ENCODE measurements at regions not wholly inside any gene's neighbourhood (a gene's known extent, or its start where the extent isn't known, plus 50 kb on each side); places are given as distances from the start of the nearest gene placed in this dataset.

- DNase-seq (ENCODE audit: low spot score) (no peak), ATAC-seq (ENCODE audit: low read depth) (no peak)
- no peak overlapping the region for H3K27ac ChIP-seq (ENCODE audit: poor library complexity, severe bottlenecking)
These were observed 119.1 kb downstream of the TENT5A start for GRCh38 chr6:81633391-81633790.

GRCh38 chr6:81630719-81631118, 121.8 kb downstream of the TENT5A start:
- H3K4me1 ChIP-seq (ENCODE audit: insufficient read depth, poor library complexity, severe bottlenecking), result no peaks in the 10 kb centered on the region
- H3K36me3 ChIP-seq (ENCODE audit: low read depth), result no peaks in the 10 kb centered on the region
- H3K9me3 ChIP-seq (ENCODE audit: severe bottlenecking), result peaks cover 3% of the 10 kb centered on the region
- DNase-seq (ENCODE audit: low spot score) (no peak), ATAC-seq (ENCODE audit: low read depth) (no peak)
- TF ChIP-seq, protein P1, sequence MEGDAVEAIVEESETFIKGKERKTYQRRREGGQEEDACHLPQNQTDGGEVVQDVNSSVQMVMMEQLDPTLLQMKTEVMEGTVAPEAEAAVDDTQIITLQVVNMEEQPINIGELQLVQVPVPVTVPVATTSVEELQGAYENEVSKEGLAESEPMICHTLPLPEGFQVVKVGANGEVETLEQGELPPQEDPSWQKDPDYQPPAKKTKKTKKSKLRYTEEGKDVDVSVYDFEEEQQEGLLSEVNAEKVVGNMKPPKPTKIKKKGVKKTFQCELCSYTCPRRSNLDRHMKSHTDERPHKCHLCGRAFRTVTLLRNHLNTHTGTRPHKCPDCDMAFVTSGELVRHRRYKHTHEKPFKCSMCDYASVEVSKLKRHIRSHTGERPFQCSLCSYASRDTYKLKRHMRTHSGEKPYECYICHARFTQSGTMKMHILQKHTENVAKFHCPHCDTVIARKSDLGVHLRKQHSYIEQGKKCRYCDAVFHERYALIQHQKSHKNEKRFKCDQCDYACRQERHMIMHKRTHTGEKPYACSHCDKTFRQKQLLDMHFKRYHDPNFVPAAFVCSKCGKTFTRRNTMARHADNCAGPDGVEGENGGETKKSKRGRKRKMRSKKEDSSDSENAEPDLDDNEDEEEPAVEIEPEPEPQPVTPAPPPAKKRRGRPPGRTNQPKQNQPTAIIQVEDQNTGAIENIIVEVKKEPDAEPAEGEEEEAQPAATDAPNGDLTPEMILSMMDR (IDR thresholded peaks at IDR 0.05; ENCODE audit: poor library complexity, severe bottlenecking), result no peak
- H3K27me3 ChIP-seq (ENCODE audit: insufficient read depth, poor library complexity, severe bottlenecking), result no peaks in the 10 kb centered on the region
- H3K4me3 ChIP-seq (ENCODE audit: severe bottlenecking), result no peak overlapping the region
- no peak overlapping the region for H3K27ac ChIP-seq (ENCODE audit: poor library complexity, severe bottlenecking)

More at GRCh38 chr6:81633391-81633790, 119.1 kb downstream of the TENT5A start:
- Histone ChIP-seq H3K4me1 (ENCODE audit: insufficient read depth, poor library complexity, severe bottlenecking) (no peaks in the 10 kb centered on the region), H3K9me3 (ENCODE audit: severe bottlenecking) (peaks cover 3% of the 10 kb centered on the region), H3K27me3 (ENCODE audit: insufficient read depth, poor library complexity, severe bottlenecking) (no peaks in the 10 kb centered on the region), H3K4me3 (ENCODE audit: severe bottlenecking) (no peak overlapping the region), H3K36me3 (ENCODE audit: low read depth) (no peaks in the 10 kb centered on the region)
- TF ChIP-seq, protein P1 (IDR thresholded peaks at IDR 0.05; ENCODE audit: poor library complexity, severe bottlenecking), result no peak

DNA sequence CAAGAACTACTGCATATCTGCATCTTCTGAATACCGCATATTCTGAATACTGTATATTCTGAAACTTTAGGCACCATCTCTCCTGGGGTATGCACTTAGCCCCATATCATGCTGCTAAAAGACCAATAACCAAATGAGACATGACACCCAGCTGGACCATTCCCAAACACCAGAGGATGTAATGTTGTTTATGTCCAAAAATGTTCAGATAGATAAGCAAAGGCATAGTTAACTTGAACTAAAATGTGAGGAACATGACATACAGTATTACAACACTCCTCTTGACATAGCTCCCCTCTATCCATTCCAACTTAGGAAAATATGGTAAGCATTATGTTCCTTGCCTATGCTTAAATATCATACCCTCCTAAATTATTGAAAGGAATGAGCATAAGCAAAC, 127.3 kb downstream of the TENT5A start:
- Histone ChIP-seq H3K4me1 (ENCODE audit: insufficient read depth, poor library complexity, severe bottlenecking) (no peaks in the 10 kb centered on the region), H3K4me3 (ENCODE audit: severe bottlenecking) (no peak overlapping the region), H3K9me3 (ENCODE audit: severe bottlenecking) (no peaks in the 10 kb centered on the region), H3K36me3 (ENCODE audit: low read depth) (no peaks in the 10 kb centered on the region), H3K27ac (ENCODE audit: poor library complexity, severe bottlenecking) (no peak overlapping the region), H3K27me3 (ENCODE audit: insufficient read depth, poor library complexity, severe bottlenecking) (no peaks in the 10 kb centered on the region)
- DNase-seq (ENCODE audit: low spot score) (no peak), ATAC-seq (ENCODE audit: low read depth) (no peak)
- TF ChIP-seq, protein P1 (IDR thresholded peaks at IDR 0.05; ENCODE audit: poor library complexity, severe bottlenecking), result no peak

DNA sequence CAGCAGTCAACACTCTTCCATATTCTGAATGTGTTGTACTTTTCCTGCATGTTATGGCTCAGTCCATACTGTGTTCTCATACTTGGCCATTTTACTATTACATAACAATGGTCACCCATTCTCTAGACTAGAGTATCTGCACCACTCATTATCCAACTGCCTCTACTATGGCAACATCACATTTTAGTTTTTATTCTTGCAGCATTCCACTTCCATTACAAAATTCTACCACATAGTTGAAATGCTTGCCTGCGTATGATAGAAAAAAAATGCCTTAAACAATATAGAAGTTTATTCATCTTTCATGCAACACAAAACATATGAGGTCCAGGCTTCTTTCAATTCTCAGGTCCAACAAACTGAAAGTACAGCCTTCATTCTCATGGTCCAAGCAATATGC, 128.0 kb downstream of the TENT5A start:
- Histone ChIP-seq H3K27ac (ENCODE audit: poor library complexity, severe bottlenecking) (no peak overlapping the region), H3K4me3 (ENCODE audit: severe bottlenecking) (no peak overlapping the region), H3K4me1 (ENCODE audit: insufficient read depth, poor library complexity, severe bottlenecking) (no peaks in the 10 kb centered on the region), H3K27me3 (ENCODE audit: insufficient read depth, poor library complexity, severe bottlenecking) (no peaks in the 10 kb centered on the region), H3K9me3 (ENCODE audit: severe bottlenecking) (no peaks in the 10 kb centered on the region), H3K36me3 (ENCODE audit: low read depth) (no peaks in the 10 kb centered on the region)
- no peak for DNase-seq (ENCODE audit: low spot score)
- TF ChIP-seq, protein P1 (IDR thresholded peaks at IDR 0.05; ENCODE audit: poor library complexity, severe bottlenecking), result no peak
- ATAC-seq (ENCODE audit: low read depth), result no peak

DNA sequence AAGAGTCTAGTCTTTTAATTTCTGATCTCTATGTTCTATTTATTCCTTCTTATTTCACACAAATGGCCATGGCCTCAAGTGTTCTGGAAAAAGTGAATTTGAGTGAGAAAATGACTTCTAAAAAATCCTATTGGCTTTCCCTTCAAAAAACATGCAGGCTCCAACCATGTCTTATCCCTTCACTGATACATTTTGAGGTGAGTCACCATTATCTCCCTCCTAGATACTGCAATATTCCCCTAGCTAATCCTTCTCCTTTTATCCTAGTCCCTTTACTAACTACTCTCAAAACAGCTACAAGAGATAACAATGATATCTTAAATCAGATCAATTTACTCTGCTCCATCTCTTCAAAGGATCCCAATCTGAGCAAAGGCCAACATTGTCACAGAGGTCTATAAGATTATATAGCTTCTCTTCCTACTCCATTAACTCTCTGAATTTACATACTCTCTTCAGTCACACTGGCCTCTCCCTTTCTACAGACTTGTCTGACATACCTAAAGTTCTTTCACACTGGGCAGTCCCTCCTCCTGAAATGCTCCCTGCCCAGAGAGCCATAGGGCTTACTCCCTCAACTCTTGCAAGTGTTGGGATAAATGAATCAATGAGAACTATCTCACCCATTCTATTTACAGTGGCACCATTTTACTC, 129.2 kb downstream of the TENT5A start:
- no peak overlapping the region for H3K27ac ChIP-seq (ENCODE audit: poor library complexity, severe bottlenecking)
- no peaks in the 10 kb centered on the region for H3K27me3 ChIP-seq (ENCODE audit: insufficient read depth, poor library complexity, severe bottlenecking)
- no peak for ATAC-seq (ENCODE audit: low read depth)
- no peak for DNase-seq (ENCODE audit: low spot score)
- no peaks in the 10 kb centered on the region for H3K4me1 ChIP-seq (ENCODE audit: insufficient read depth, poor library complexity, severe bottlenecking)
- H3K4me3 ChIP-seq (ENCODE audit: severe bottlenecking), result no peak overlapping the region
- no peaks in the 10 kb centered on the region for H3K9me3 ChIP-seq (ENCODE audit: severe bottlenecking)
- no peaks in the 10 kb centered on the region for H3K36me3 ChIP-seq (ENCODE audit: low read depth)
- TF ChIP-seq, protein P1 (IDR thresholded peaks at IDR 0.05; ENCODE audit: poor library complexity, severe bottlenecking), result no peak
